CD4-positive, alpha-beta T cell (primary cell): ENCODE measurements at regions not wholly inside any gene's neighbourhood (a gene's known extent, or its start where the extent isn't known, plus 50 kb on each side); places are given as distances from the start of the nearest gene placed in this dataset.

Experiments used
- ATAC-seq: fragments of 200-7000 bp; cut with Tn5 transposase; one replicate; pipeline ENCODE4 v1.10.0; 2022; ENCODE audit warnings: mild to moderate bottlenecking; ENCODE audit not compliant: poor library complexity
- CTCF ChIA-PET: fragments of 350-600 bp; sonication (Branson Sonifier 250); formaldehyde crosslinking; loops from one replicate; lab custom pipeline; 2021; ENCODE audit warnings: antibody characterized with exemption, inconsistent platforms; lab: Charles Lee
- POLR2A ChIA-PET: fragments of 350-600 bp; sonication (Branson Sonifier 250); formaldehyde crosslinking; loops from one replicate; lab custom pipeline; 2021; ENCODE audit warnings: antibody characterized with exemption, inconsistent platforms; lab: Charles Lee
- DNase-seq, 14 experiments: peaks; one replicate each; pipeline ENCODE4 v3.0.0-alpha.2; 2013 to 2020; ENCODE audit warnings: mixed read lengths in 2 of 14
- H3K27ac ChIP-seq, 2 donors: one replicate each; pipeline versions ENCODE4 v1.5.1 to v1.7.0; 2013; ENCODE audit warnings: low read length in 2 of 2, low read depth in 1 of 2, mild to moderate bottlenecking in 1 of 2
- H3K27me3 ChIP-seq, 2 experiments: 1 replicate in 1 of 2; 2 replicates in 1 of 2; pipeline versions ENCODE4 v1.6.1 to v1.7.0; 2013; ENCODE audit warnings: low read length in 2 of 2, control low read depth in 1 of 2, mild to moderate bottlenecking in 1 of 2, moderate library complexity in 1 of 2; ENCODE audit not compliant: insufficient read depth in 2 of 2, control insufficient read depth in 1 of 2
- H3K36me3 ChIP-seq: one replicate; pipeline ENCODE4 v1.6.1; 2013; ENCODE audit warnings: low read length, control low read depth; ENCODE audit not compliant: insufficient read depth
- H3K4me1 ChIP-seq: one replicate; pipeline ENCODE4 v1.6.1; 2013; ENCODE audit warnings: low read length, control low read depth; ENCODE audit not compliant: insufficient read depth
- H3K4me3 ChIP-seq: one replicate; pipeline ENCODE4 v1.5.1; 2013; ENCODE audit warnings: mild to moderate bottlenecking, low read length, moderate library complexity
- H3K9me3 ChIP-seq, 2 experiments: 1 replicate in 1 of 2; 2 replicates in 1 of 2; pipeline versions ENCODE4 v1.6.1 to v1.7.0; 2013; ENCODE audit warnings: low read length in 2 of 2, mild to moderate bottlenecking in 2 of 2, control low read depth in 1 of 2, moderate library complexity in 1 of 2; ENCODE audit not compliant: control insufficient read depth in 1 of 2, insufficient read depth in 1 of 2
- H3K27ac Mint-ChIP-seq: one replicate; pipeline ENCODE4 v1.8.0; 2020; ENCODE audit warnings: mixed read lengths
- H3K27me3 Mint-ChIP-seq: one replicate; pipeline ENCODE4 v1.8.0; 2021; ENCODE audit warnings: mixed read lengths
- H3K36me3 Mint-ChIP-seq: one replicate; pipeline ENCODE4 v1.8.0; 2021; ENCODE audit warnings: low read depth, mixed read lengths
- H3K4me1 Mint-ChIP-seq: one replicate; pipeline ENCODE4 v1.8.0; 2021; ENCODE audit warnings: low read depth, mixed read lengths
- H3K4me3 Mint-ChIP-seq: one replicate; pipeline ENCODE4 v1.8.0; 2020; ENCODE audit warnings: mild to moderate bottlenecking, mixed read lengths
- H3K9me3 Mint-ChIP-seq: one replicate; pipeline ENCODE4 v1.8.0; 2020; ENCODE audit warnings: mixed read lengths
- CTCF ChIP-seq: fragments of 200-600 bp; IDR thresholded peaks from one replicate; pipeline ENCODE4 v1.8.0; 2022; ENCODE audit warnings: antibody characterized with exemption, mild to moderate bottlenecking
- intact Hi-C, 2 experiments: fragments of 100-400 bp; cut with DNase I in 1 of 2; cut with micrococcal nuclease in 1 of 2; formaldehyde crosslinking; loops; one replicate each; pipeline versions ENCODE4 v1.15.1 to v1.9.0; 2023 to 2025; cut with DNase I, micrococcal nuclease

- DNase-seq (no peak), ATAC-seq (no peak)
- ChIA-PET CTCF (no interaction called here), POLR2A (no interaction called here)
- Histone ChIP-seq H3K4me3 (no peak overlapping the region), H3K27ac (no peak overlapping the region), H3K36me3 (no peaks in the 10 kb centered on the region), H3K4me1 (no peaks in the 10 kb centered on the region), H3K27me3 (peaks cover 4 to 5% of the 10 kb centered on the region in 2 experiments), H3K9me3 (no peaks in the 10 kb centered on the region)
- Mint-ChIP-seq H3K9me3 (no peaks in the 10 kb centered on the region), H3K4me1 (no peaks in the 10 kb centered on the region), H3K36me3 (no peaks in the 10 kb centered on the region), H3K27me3 (peaks cover 48% of the 10 kb centered on the region), H3K4me3 (no peak overlapping the region), H3K27ac (no peak overlapping the region)
- TF ChIP-seq CTCF: no peak
- intact Hi-C loops: no loop called here
Observed at GRCh38 chr6:99810942-99811620, 182.9 kb downstream of the MCHR2 start.

DNA sequence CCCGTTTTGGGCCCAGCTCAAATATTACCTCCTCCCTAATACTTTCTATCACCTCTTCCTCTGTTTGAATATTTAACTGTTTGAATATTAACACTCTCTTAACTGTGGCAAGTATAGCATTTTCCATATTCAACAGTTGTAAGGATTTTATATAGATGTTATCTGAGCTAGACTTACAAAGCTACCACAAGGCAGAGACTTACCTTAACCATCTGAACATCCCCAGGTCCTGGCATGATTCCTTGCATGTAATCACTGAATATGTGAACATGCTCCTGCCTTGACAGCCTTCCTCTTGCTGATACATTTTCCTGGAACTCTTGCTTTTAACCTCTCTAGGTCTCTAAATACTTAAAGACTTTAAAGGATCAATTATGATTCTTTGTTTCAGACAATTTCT is 182.4 kb downstream of the MCHR2 start:
- ATAC-seq (no peak), DNase-seq (no peak)
- H3K36me3 ChIP-seq: no peaks in the 10 kb centered on the region
- no peaks in the 10 kb centered on the region for H3K9me3 Mint-ChIP-seq
- no peak overlapping the region for H3K4me3 ChIP-seq
- ChIA-PET POLR2A (no interaction called here), CTCF (no interaction called here)
- no peaks in the 10 kb centered on the region for H3K9me3 ChIP-seq
- no peak overlapping the region for H3K27ac ChIP-seq
- intact Hi-C loops: no loop called here
- H3K4me3 Mint-ChIP-seq: no peak overlapping the region
- H3K4me1 Mint-ChIP-seq: no peaks in the 10 kb centered on the region
- no peak overlapping the region for H3K27ac Mint-ChIP-seq
- no peak for TF ChIP-seq CTCF
- no peaks in the 10 kb centered on the region for H3K4me1 ChIP-seq
- H3K27me3 Mint-ChIP-seq: peaks cover 51% of the 10 kb centered on the region
- no peaks in the 10 kb centered on the region for H3K36me3 Mint-ChIP-seq
- H3K27me3 ChIP-seq: peaks cover 4 to 5% of the 10 kb centered on the region in 2 experiments

DNA sequence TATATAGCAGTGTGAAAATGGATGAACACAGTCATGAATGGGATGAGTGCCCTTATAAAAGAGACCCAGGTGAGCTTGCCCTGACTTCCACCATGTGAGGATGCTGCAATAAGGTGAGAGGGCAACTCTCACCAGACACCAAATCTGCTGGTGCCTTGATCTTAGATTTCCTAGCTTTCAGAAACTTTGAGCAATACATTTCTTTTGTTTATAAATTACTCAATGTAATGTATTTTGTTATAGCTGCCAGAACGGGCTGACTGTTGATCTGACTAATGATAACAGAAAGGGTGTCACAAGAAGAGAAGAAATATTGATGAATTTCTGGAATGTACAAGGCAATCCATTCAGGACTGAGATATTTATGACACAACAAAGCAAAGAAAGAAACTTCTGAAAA is 180.5 kb downstream of the MCHR2 start:
- Histone ChIP-seq H3K9me3 (no peaks in the 10 kb centered on the region), H3K27ac (no peak overlapping the region), H3K4me1 (no peaks in the 10 kb centered on the region), H3K36me3 (no peaks in the 10 kb centered on the region), H3K4me3 (no peak overlapping the region), H3K27me3 (peaks cover 4 to 5% of the 10 kb centered on the region in 2 experiments)
- no peaks in the 10 kb centered on the region for H3K9me3 Mint-ChIP-seq
- H3K4me3 Mint-ChIP-seq: no peak overlapping the region
- no peak for TF ChIP-seq CTCF
- no peak for ATAC-seq
- ChIA-PET POLR2A (no interaction called here), CTCF (no interaction called here)
- no peak overlapping the region for H3K27ac Mint-ChIP-seq
- no peak for DNase-seq
- H3K27me3 Mint-ChIP-seq: peaks cover 55% of the 10 kb centered on the region
- intact Hi-C loops: no loop called here
- no peaks in the 10 kb centered on the region for H3K36me3 Mint-ChIP-seq
- H3K4me1 Mint-ChIP-seq: no peaks in the 10 kb centered on the region
